ENCODE measurements at regions not wholly inside any gene's neighbourhood (a gene's known extent, or its start where the extent isn't known, plus 50 kb on each side); places are given as distances from the start of the nearest gene placed in this dataset.

GRCh38 chr2:18408638-18409037 lies 151.8 kb downstream of the RDH14 start:
- Mint-ChIP-seq H3K9me3 (ENCODE audit: low read depth) (no peaks in the 10 kb centered on the region), H3K36me3 (ENCODE audit: low read depth) (no peaks in the 10 kb centered on the region), H3K27ac (ENCODE audit: unreplicated experiment) (no peak overlapping the region), H3K27me3 (ENCODE audit: low read depth) (no peaks in the 10 kb centered on the region), H3K4me1 (ENCODE audit: low read depth) (peaks cover 9% of the 10 kb centered on the region), H3K4me3 (ENCODE audit: unreplicated experiment) (no peak overlapping the region)
- no peak for DNase-seq (ENCODE audit: low spot score)
- no peak for TF ChIP-seq CTCF (IDR thresholded peaks at IDR 0.05)

GRCh38 chr2:18406219-18406618 lies 154.2 kb downstream of the RDH14 start:
- Mint-ChIP-seq H3K27ac (ENCODE audit: unreplicated experiment) (no peak overlapping the region), H3K4me3 (ENCODE audit: unreplicated experiment) (no peak overlapping the region), H3K36me3 (ENCODE audit: low read depth) (no peaks in the 10 kb centered on the region), H3K9me3 (ENCODE audit: low read depth) (no peaks in the 10 kb centered on the region), H3K4me1 (ENCODE audit: low read depth) (no peaks in the 10 kb centered on the region), H3K27me3 (ENCODE audit: low read depth) (no peaks in the 10 kb centered on the region)
- no peak for DNase-seq (ENCODE audit: low spot score)
- no peak for TF ChIP-seq CTCF (IDR thresholded peaks at IDR 0.05)

GRCh38 chr2:18404708-18405107 lies 155.7 kb downstream of the RDH14 start:
- H3K4me3 Mint-ChIP-seq (ENCODE audit: unreplicated experiment) = no peak overlapping the region
- DNase-seq (ENCODE audit: low spot score) = no peak
- H3K27ac Mint-ChIP-seq (ENCODE audit: unreplicated experiment) = no peak overlapping the region
- H3K9me3 Mint-ChIP-seq (ENCODE audit: low read depth) = no peaks in the 10 kb centered on the region
- H3K36me3 Mint-ChIP-seq (ENCODE audit: low read depth) = no peaks in the 10 kb centered on the region
- no peaks in the 10 kb centered on the region for H3K4me1 Mint-ChIP-seq (ENCODE audit: low read depth)
- TF ChIP-seq CTCF (IDR thresholded peaks at IDR 0.05) = peak; percentile 66
- no peaks in the 10 kb centered on the region for H3K27me3 Mint-ChIP-seq (ENCODE audit: low read depth)

GRCh38 chr2:18403921-18404522 lies 156.4 kb downstream of the RDH14 start:
- Mint-ChIP-seq H3K4me3 (ENCODE audit: unreplicated experiment) (no peak overlapping the region), H3K4me1 (ENCODE audit: low read depth) (no peaks in the 10 kb centered on the region), H3K27me3 (ENCODE audit: low read depth) (no peaks in the 10 kb centered on the region), H3K27ac (ENCODE audit: unreplicated experiment) (no peak overlapping the region), H3K9me3 (ENCODE audit: low read depth) (no peaks in the 10 kb centered on the region), H3K36me3 (ENCODE audit: low read depth) (no peaks in the 10 kb centered on the region)
- TF ChIP-seq CTCF (IDR thresholded peaks at IDR 0.05) = no peak
- no peak for DNase-seq (ENCODE audit: low spot score)

GRCh38 chr2:18402831-18403230 lies 157.6 kb downstream of the RDH14 start:
- no peaks in the 10 kb centered on the region for H3K9me3 Mint-ChIP-seq (ENCODE audit: low read depth)
- no peak overlapping the region for H3K27ac Mint-ChIP-seq (ENCODE audit: unreplicated experiment)
- no peaks in the 10 kb centered on the region for H3K27me3 Mint-ChIP-seq (ENCODE audit: low read depth)
- no peaks in the 10 kb centered on the region for H3K4me1 Mint-ChIP-seq (ENCODE audit: low read depth)
- no peak for DNase-seq (ENCODE audit: low spot score)
- no peak for TF ChIP-seq CTCF (IDR thresholded peaks at IDR 0.05)
- no peak overlapping the region for H3K4me3 Mint-ChIP-seq (ENCODE audit: unreplicated experiment)
- no peaks in the 10 kb centered on the region for H3K36me3 Mint-ChIP-seq (ENCODE audit: low read depth)

Data from chondrocyte (in vitro differentiated cells).